Left lung (tissue), 4 donors: ENCODE measurements at regions not wholly inside any gene's neighbourhood (a gene's known extent, or its start where the extent isn't known, plus 50 kb on each side); places are given as distances from the start of the nearest gene placed in this dataset.

Experiments
- ATAC-seq: fragments of 200-7000 bp; cut with Tn5 transposase; one replicate; pipeline ENCODE4 v1.9.1; 2020; ENCODE audit warnings: moderate library complexity
- DNase-seq, 4 donors: peaks; one replicate each; pipeline ENCODE4 v3.0.0-alpha.2; 2013 to 2020
- H3K27ac ChIP-seq, 2 donors: fragments of 200-600 bp; sonication (generic) in 1 of 2; one replicate each; pipeline versions ENCODE4 v1.5.0 to v1.8.0; 2020 to 2021
- H3K27me3 ChIP-seq, 2 donors: fragments of 200-600 bp; sonication (generic) in 1 of 2; one replicate each; pipeline versions ENCODE4 v1.5.0 to v1.8.0; 2020 to 2021
- H3K36me3 ChIP-seq, 2 donors: fragments of 200-600 bp; sonication (generic) in 1 of 2; one replicate each; pipeline versions ENCODE4 v1.5.0 to v1.8.0; 2020 to 2021
- H3K4me1 ChIP-seq, 2 donors: fragments of 200-600 bp; one replicate each; pipeline ENCODE4 v1.8.0; 2021
- H3K4me3 ChIP-seq, 2 donors: fragments of 200-600 bp; sonication (generic) in 1 of 2; one replicate each; pipeline versions ENCODE4 v1.5.0 to v1.8.0; 2020 to 2021; ENCODE audit warnings: mild to moderate bottlenecking in 1 of 2
- H3K9me3 ChIP-seq, 2 donors: fragments of 200-600 bp; sonication (generic) in 1 of 2; one replicate each; pipeline versions ENCODE4 v1.5.0 to v1.8.0; 2020 to 2021
- CTCF ChIP-seq, 2 donors: fragments of 200-600 bp; sonication (generic) in 1 of 2; IDR thresholded peaks; one replicate each; pipeline versions ENCODE4 v1.5.0 to v1.8.0; 2021; ENCODE audit warnings: antibody characterized with exemption in 2 of 2
- intact Hi-C, 2 donors: fragments of 100-400 bp; cut with DNase I; formaldehyde crosslinking; loops; one replicate each; pipeline versions ENCODE4 v1.11.2 to v1.14.2; 2022
- donor health status: DM: no; HTN: yes; CAD: no.
- donor health status: DM: no; HTN: no; CAD: no.

- Histone ChIP-seq H3K4me3 (no peak overlapping the region), H3K36me3 (no peaks in the 10 kb centered on the region), H3K27ac (no peak overlapping the region), H3K27me3 (no peaks in the 10 kb centered on the region), H3K9me3 (no peaks in the 10 kb centered on the region), H3K4me1 (peaks cover 0 to under 1% of the 10 kb centered on the region in 2 donors)
- intact Hi-C loops: no loop called here
- no peak for TF ChIP-seq CTCF (IDR thresholded peaks at IDR 0.05)
- DNase-seq (no peak), ATAC-seq (no peak)
Measured at GRCh38 chr16:73131156-73131862, 83.4 kb upstream of the ZFHX3 start.

- DNase-seq (no peak), ATAC-seq (no peak)
- intact Hi-C loops: no loop called here
- Histone ChIP-seq H3K27me3 (no peaks in the 10 kb centered on the region), H3K27ac (no peak overlapping the region), H3K4me1 (peaks cover 0 to 17% of the 10 kb centered on the region in 2 donors), H3K36me3 (no peaks in the 10 kb centered on the region), H3K9me3 (no peaks in the 10 kb centered on the region), H3K4me3 (no peak overlapping the region)
- no peak for TF ChIP-seq CTCF (IDR thresholded peaks at IDR 0.05)
Measured at GRCh38 chr16:73129455-73129854, 81.5 kb upstream of the ZFHX3 start.

GRCh38 chr16:73126525-73126853 lies 78.6 kb upstream of the ZFHX3 start:
- no peaks in the 10 kb centered on the region for H3K27me3 ChIP-seq
- H3K27ac ChIP-seq: no peak overlapping the region
- no peak for TF ChIP-seq CTCF (IDR thresholded peaks at IDR 0.05)
- intact Hi-C loops: no loop called here
- H3K9me3 ChIP-seq: no peaks in the 10 kb centered on the region
- no peaks in the 10 kb centered on the region for H3K36me3 ChIP-seq
- H3K4me3 ChIP-seq: no peak overlapping the region
- DNase-seq: peak in 2 of 4 donors; percentile 35 to 43
- ATAC-seq: peak; percentile 74
- peaks cover 0 to 33% of the 10 kb centered on the region in 2 donors for H3K4me1 ChIP-seq

- intact Hi-C loops: no loop called here
- ATAC-seq: peak; percentile 72
Measured at GRCh38 chr16:73125850-73126524, 78.1 kb upstream of the ZFHX3 start.

More at GRCh38 chr16:73125850-73126524, 78.1 kb upstream of the ZFHX3 start:
- TF ChIP-seq CTCF (IDR thresholded peaks at IDR 0.05): no peak
- H3K27me3 ChIP-seq: no peaks in the 10 kb centered on the region
- peak overlapping the region in 1 of 2 donors; percentile 28 for H3K27ac ChIP-seq
- H3K4me3 ChIP-seq: no peak overlapping the region
- no peaks in the 10 kb centered on the region for H3K36me3 ChIP-seq
- DNase-seq: no peak
- no peaks in the 10 kb centered on the region for H3K9me3 ChIP-seq
- H3K4me1 ChIP-seq: peaks cover 0 to 33% of the 10 kb centered on the region in 2 donors
